Loucy (cell line): ENCODE measurements at regions not wholly inside any gene's neighbourhood (a gene's known extent, or its start where the extent isn't known, plus 50 kb on each side); places are given as distances from the start of the nearest gene placed in this dataset.

Experiments
- EZH2phosphoT487 ChIP-seq: fragments of 200-600 bp; IDR thresholded peaks from 2 replicates; pipeline ENCODE4 v1.6.1; 2018; ENCODE audit warnings: antibody characterized with exemption, mild to moderate bottlenecking, moderate library complexity, borderline replicate concordance
- TF ChIP-seq, protein P1 (sequence below): fragments of 200-600 bp; sonication (generic); conservative IDR thresholded peaks from 2 replicates; pipeline ENCODE4 v1.5.1; 2014; ENCODE audit warnings: mild to moderate bottlenecking, antibody characterized with exemption, low read length

- TF ChIP-seq, protein P1, sequence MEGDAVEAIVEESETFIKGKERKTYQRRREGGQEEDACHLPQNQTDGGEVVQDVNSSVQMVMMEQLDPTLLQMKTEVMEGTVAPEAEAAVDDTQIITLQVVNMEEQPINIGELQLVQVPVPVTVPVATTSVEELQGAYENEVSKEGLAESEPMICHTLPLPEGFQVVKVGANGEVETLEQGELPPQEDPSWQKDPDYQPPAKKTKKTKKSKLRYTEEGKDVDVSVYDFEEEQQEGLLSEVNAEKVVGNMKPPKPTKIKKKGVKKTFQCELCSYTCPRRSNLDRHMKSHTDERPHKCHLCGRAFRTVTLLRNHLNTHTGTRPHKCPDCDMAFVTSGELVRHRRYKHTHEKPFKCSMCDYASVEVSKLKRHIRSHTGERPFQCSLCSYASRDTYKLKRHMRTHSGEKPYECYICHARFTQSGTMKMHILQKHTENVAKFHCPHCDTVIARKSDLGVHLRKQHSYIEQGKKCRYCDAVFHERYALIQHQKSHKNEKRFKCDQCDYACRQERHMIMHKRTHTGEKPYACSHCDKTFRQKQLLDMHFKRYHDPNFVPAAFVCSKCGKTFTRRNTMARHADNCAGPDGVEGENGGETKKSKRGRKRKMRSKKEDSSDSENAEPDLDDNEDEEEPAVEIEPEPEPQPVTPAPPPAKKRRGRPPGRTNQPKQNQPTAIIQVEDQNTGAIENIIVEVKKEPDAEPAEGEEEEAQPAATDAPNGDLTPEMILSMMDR = no peak
- no peak for TF ChIP-seq EZH2phosphoT487
Measured at GRCh38 chr2:423479-423878, 135.6 kb upstream of the ALKAL2 start.
